ENCODE measurements at regions not wholly inside any gene's neighbourhood (a gene's known extent, or its start where the extent isn't known, plus 50 kb on each side); places are given as distances from the start of the nearest gene placed in this dataset.

- TF ChIP-seq CLOCK (CRISPR knock-in tag; IDR thresholded peaks at IDR 0.05; ENCODE audit: borderline replicate concordance) (no peak), ZNF224 (CRISPR knock-in tag; IDR thresholded peaks at IDR 0.05) (no peak)
Observed at GRCh38 chr14:25546826-25547225, 496.9 kb upstream of the STXBP6 start (continued).

GRCh38 chr14:25537846-25538455 is 488.0 kb upstream of the STXBP6 start:
- 0% methylated on average over 2 of the region's 2 CpGs for WGBS (ENCODE audit: insufficient coverage, low coverage, missing lambda C conversion rate)

More at GRCh38 chr14:25537846-25538455, 488.0 kb upstream of the STXBP6 start:
- ATAC-seq, result no peak
- CTCF ChIA-PET (ENCODE audit: low intra/inter-chr PET ratio), result no interaction called here
- TF ChIP-seq ZNF146 (CRISPR knock-in tag; IDR thresholded peaks at IDR 0.05; ENCODE audit: unreplicated experiment) (no peak), RAD21 (CRISPR knock-in tag; conservative IDR thresholded peaks at IDR 0.05 in 1 of 2, IDR thresholded peaks at IDR 0.05 in 1 of 2) (peak in 1 of 2 experiments; percentile 28; a peak in 3 of 4 replicates), CTCF (IDR thresholded peaks at IDR 0.05 in 2 of 3, conservative IDR thresholded peaks at IDR 0.05 in 1 of 3; ENCODE audit: insufficient read depth in 2 of 3, low read depth in 1 of 3, low read length in 3 of 3) (0 out of 6 replicates have a peak, but pooled peaks of 2 of the 3 experiments have one; percentile 16 to 40)
- no peaks in the 10 kb centered on the region for H4K20me1 ChIP-seq (replicated peaks; ENCODE audit: control insufficient read depth, insufficient read depth, low read length)
- no peak overlapping the region for H3K4me2 ChIP-seq (ENCODE audit: insufficient read depth, low read length)
- H3K9ac ChIP-seq (ENCODE audit: insufficient read depth in 1 of 2, low read depth in 2 of 2, low read length in 2 of 2), result no peak overlapping the region
- intact Hi-C loops (cut with micrococcal nuclease), result loop anchor here (10.0 kb wide), 1 partner anchor 803 kb away; no protein-coding TSS in a partner anchor
- no peaks in the 10 kb centered on the region for H3K9me1 ChIP-seq (ENCODE audit: control insufficient read depth, insufficient read depth, low read length)
- H3K27me3 ChIP-seq (ENCODE audit: control insufficient read depth in 2 of 2, insufficient read depth in 2 of 2, low read length in 2 of 2), result no peaks in the 10 kb centered on the region
- no peaks in the 10 kb centered on the region for H3K9me3 ChIP-seq (replicated peaks; ENCODE audit: control insufficient read depth, insufficient read depth, low read depth, low read length)
- no TSS peak for BruUV-seq (replicated peaks)
- no peaks in the 10 kb centered on the region for H3K79me2 ChIP-seq (ENCODE audit: control insufficient read depth, insufficient read depth, low read length)
- no peak overlapping the region for H3K4me3 ChIP-seq
- H3K36me3 ChIP-seq (ENCODE audit: control insufficient read depth, insufficient read depth, low read length), result no peaks in the 10 kb centered on the region
- H3K4me1 ChIP-seq (replicated peaks in 1 of 2; ENCODE audit: control insufficient read depth in 2 of 2, insufficient read depth in 2 of 2, low read length in 2 of 2), result no peaks in the 10 kb centered on the region
- POLR2A ChIA-PET, result no interaction called here
- DNase-seq (ENCODE audit: extremely low read depth in 1 of 4, low spot score in 3 of 4), result peak; percentile 14 to 29 (median 22)
- FAIRE-seq, result no peak
- no peak overlapping the region for H3K27ac ChIP-seq (ENCODE audit: extremely low read depth, low read depth, low read length)
- no peak overlapping the region for H2AFZ ChIP-seq (ENCODE audit: low read depth, low read length)
- in situ Hi-C loops (cut with MboI), result no loop called here

All from K562 (cell line).